Activated CD4-positive, alpha-beta T cell treated with anti-CD3 and anti-CD28 coated beads, Interleukin-2, amount 50 U/mL, for 24 hours (primary cell): ENCODE measurements at regions not wholly inside any gene's neighbourhood (a gene's known extent, or its start where the extent isn't known, plus 50 kb on each side); places are given as distances from the start of the nearest gene placed in this dataset.

Experiments
- DNase-seq, 2 donors: peaks; one replicate each; pipeline ENCODE4 v3.0.0-alpha.2; 2020; ENCODE audit warnings: low read depth in 1 of 2, low spot score in 1 of 2

GRCh38 chr6:155709262-155709661 lies 253.6 kb upstream of the NOX3 start:
- no peak for DNase-seq

DNA sequence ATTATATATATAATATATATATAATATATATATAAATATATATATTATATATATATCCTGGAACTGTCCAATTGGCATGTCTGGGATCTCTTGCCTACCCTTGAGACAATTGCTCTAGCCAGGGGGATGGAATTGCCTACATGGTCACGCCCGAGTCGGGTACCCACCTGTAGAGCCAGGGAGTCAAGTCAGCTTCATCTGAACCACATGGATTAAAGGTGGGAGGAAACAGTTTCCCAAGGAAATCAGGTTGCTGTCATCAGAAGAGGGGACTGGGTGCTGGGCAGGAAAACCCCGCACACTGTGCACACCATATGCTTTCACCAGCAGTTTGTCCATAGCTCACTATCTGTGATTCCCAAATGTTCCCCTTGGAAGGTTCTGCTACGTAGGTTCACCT lies 252.5 kb upstream of the NOX3 start:
- DNase-seq: no peak

DNA sequence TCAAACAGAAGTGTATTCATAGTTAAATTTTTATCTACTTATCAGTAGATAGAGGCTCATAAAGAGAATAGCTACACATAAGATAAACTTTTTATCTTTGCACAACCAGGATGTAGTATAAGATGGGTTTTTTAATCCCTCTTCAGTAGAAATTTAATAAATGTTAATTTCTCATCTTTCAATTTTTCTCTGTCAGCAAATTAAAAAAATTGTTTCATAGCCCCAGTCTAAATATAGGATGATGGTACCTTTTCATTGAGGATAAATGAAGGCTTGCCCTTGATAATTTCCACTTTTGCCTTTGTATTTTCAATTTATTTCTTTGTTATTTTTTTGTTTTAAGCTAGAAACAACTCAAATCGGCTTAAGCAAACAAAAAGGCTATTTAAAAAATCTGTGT lies 251.2 kb upstream of the NOX3 start:
- no peak for DNase-seq

DNA sequence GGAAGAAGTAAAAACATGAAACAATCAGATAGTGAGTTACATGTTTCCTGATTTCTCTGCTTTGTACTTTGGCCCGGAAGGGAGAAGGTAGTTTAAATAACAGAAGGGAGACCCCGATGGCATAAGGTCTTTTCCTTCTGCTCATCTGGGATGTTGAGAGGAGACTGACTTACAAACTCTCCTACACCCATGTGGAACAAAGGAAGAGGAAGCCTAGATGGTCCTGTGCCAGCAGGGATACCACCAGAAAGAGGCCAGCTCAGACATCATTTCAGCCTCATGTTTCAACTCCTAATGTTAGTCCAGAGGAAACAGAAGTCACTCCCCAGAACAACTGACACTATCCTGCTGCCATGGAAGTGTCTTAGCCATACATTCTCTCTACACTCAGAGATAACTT lies 250.7 kb upstream of the NOX3 start:
- no peak for DNase-seq

GRCh38 chr6:155701342-155701741 lies 245.7 kb upstream of the NOX3 start:
- no peak for DNase-seq

- no peak for DNase-seq
These were observed 239.9 kb upstream of the NOX3 start for GRCh38 chr6:155695495-155695894.

- no peak for DNase-seq
These were observed 238.8 kb upstream of the NOX3 start for GRCh38 chr6:155694419-155694790.

DNA sequence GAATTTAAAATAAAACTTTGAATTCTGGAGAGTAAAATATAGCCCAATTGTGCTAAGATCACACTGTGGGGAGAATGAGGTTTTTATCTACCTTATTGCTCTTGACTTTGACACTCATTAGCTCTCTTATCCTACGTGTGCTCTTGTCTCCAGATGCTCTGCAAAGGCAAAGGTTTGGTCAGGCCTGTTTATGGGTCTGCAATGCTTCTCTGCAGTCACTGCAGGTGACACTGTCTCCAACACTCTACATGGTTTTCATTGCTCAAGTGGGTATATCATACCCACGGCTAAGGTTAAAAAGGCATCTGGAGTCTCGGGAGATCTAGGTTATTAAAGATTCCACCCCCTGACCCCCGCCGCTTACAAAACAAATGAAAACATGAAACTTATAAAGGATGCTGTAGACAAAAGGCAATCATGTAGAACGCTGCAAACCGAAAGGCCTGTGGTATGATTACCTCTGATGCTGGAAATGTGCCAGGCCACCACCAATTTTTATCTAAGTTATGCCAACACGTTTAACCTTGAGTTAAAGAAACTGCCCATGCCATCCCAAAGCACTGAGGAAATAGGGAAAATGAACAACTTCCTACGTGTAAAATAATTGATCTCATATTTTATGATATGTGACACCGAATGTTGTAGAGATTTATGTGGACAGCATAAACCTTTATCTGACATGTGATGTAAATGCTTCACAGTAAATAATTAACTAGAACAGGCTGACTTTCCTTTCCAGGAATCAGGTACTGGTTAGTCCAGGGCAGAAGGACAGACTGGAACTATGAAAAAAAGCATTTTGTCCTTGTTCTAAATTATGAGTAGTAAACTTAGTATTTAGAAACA lies 238.2 kb upstream of the NOX3 start:
- DNase-seq: no peak

- DNase-seq: no peak
These were observed 235.2 kb upstream of the NOX3 start for GRCh38 chr6:155690820-155691219.

- no peak for DNase-seq
These were observed 232.0 kb upstream of the NOX3 start for GRCh38 chr6:155687645-155688044.

- DNase-seq: no peak
These were observed 229.0 kb upstream of the NOX3 start for GRCh38 chr6:155684416-155685196.

- DNase-seq: no peak
These were observed 222.7 kb upstream of the NOX3 start for GRCh38 chr6:155678361-155678760.

GRCh38 chr6:155676346-155676745 lies 220.7 kb upstream of the NOX3 start:
- no peak for DNase-seq

GRCh38 chr6:155670655-155671054 lies 215.0 kb upstream of the NOX3 start:
- no peak for DNase-seq

DNA sequence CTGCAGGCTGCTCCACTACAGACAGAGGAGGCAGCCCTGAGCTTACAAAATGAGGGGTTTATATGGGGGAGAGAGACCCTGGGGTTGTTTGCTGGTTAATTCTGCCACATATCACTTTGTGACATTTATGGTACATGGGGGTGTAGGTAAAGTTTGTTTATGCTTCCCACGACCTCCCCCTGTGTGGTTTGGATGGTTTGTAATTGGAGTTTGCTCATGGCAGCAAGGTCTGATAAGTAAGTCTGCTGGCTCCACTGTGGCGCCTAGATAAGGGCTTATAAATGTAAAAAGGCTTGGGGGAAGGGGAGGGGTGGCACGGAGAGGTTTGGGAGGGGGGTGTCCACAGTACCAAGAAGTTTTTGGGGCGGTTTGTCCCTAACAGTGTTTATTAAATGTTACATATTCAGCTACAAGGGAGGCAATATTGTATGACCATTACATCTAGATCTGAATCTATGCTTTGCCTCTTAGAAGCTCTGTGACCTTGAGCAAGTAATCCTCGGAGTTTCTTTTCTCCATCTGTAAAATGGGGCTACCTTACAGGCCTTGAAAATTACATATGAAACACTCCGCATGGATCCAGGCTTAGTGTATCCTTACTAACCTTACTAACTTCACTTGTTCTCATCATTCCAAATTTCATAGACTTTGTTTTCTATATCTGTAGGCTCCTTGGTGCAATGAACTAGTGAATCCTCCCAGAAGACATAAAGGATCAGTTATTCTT lies 204.8 kb upstream of the NOX3 start:
- no peak for DNase-seq

DNA sequence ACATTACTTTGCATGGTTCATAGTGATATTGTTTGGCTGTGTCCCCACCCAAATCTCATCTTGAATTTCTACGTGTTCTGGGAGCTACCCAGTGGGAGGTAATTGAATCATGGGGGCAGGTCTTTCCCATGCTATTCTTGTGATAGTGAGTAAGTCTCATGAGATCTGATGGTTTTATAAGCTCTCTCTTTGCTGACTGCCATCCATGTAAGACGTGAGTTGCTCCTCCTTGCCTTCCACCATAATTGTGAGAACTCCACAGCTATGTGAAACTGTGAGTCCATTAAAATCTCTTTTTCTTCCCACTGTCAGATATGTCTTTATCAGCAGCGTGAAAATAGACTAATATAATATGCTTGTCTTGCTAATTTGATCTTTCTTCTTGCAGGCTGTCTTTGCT lies 200.4 kb upstream of the NOX3 start:
- DNase-seq: no peak

DNA sequence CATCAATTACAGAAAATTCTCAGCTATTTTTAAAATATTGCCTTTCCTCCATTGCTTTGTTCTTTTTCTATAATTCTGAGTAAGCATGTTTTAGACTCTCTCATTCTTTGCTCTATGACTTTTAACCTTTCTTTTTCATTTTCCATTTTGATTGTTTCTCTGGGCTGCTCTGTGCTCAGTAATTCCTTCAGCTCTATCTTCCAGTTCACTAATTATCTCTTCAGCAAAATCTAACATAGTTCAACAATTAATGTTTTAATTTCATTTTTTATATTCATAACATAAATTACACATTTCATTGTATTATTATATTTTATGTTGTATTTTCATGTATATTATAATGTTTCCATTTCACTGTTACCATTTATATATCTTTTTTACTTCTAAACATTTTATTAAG lies 198.8 kb upstream of the NOX3 start:
- no peak for DNase-seq

GRCh38 chr6:155648301-155648700 lies 192.7 kb upstream of the NOX3 start:
- no peak for DNase-seq

- no peak for DNase-seq
These were observed 191.7 kb upstream of the NOX3 start for GRCh38 chr6:155647354-155647753.

DNA sequence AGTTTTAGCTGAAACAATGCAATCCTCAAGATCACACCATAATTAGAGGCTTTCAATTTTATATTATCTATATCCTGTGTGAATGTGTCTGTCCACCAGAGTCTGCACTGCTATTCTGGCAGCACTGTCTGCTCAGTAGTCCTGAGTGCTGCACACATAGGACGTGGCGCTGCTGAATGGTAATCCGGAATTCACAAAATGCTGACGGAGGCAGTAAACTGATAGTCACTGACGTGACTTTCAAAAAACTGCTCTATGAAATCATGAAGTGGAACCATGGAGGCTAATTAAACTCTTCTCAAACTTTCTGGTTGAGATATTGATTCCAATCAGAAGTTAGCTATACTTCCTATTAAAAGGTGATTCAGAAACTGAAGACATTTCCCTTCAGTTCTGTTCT lies 190.8 kb upstream of the NOX3 start:
- DNase-seq: no peak

- no peak for DNase-seq
These were observed 189.7 kb upstream of the NOX3 start for GRCh38 chr6:155645325-155645724.

DNA sequence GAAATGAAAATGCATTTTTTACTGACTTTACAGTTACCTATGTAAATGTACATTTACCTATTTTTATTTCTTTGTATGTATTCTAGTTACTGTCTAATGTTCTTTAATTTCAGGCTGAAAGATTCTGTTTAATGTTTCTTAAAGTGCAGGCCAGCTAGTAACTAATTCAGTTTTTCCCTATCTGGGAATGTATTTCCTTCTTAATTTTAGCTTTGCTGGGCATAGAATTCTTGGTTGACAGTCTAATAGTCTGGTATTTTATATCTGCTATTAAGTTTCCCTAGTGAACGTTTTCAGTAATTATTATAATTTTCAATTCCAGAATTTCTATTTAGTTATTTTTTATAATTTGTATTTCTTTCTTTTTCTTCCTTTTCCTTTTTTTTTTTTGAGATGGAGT lies 186.0 kb upstream of the NOX3 start:
- no peak for DNase-seq
